ENCODE measurements at regions not wholly inside any gene's neighbourhood (a gene's known extent, or its start where the extent isn't known, plus 50 kb on each side); places are given as distances from the start of the nearest gene placed in this dataset.

GRCh38 chr2:111669928-111670695 is 213.9 kb downstream of the ANAPC1 start:
- no peak for DNase-seq
- Histone ChIP-seq H3K4me2 (replicated peaks; ENCODE audit: low read depth, low read length, poor library complexity, severe bottlenecking) (no peak overlapping the region), H3K27me3 (replicated peaks in 1 of 4; ENCODE audit: control extremely low read depth in 1 of 4, control insufficient read depth in 3 of 4, insufficient read depth in 4 of 4, low read length in 3 of 4) (no peaks in the 10 kb centered on the region), H3K4me3 (ENCODE audit: control extremely low read depth in 1 of 5, extremely low read depth in 1 of 5, insufficient read depth in 1 of 5, low read depth in 2 of 5, low read length in 4 of 5) (no peak overlapping the region), H4K20me1 (ENCODE audit: control insufficient read depth, insufficient read depth, low read length, poor library complexity, severe bottlenecking) (no peaks in the 10 kb centered on the region), H3K79me2 (ENCODE audit: control insufficient read depth, insufficient read depth, low read length) (no peaks in the 10 kb centered on the region), H3K9ac (ENCODE audit: low read length) (no peak overlapping the region), H3K9me3 (ENCODE audit: control extremely low read depth in 1 of 3, control insufficient read depth in 2 of 3, insufficient read depth in 1 of 3, low read length in 2 of 3) (peaks cover 0 to 7% (median 0%) of the 10 kb centered on the region in 3 donors), H2AFZ (ENCODE audit: insufficient read depth, low read depth, low read length, poor library complexity, severe bottlenecking) (no peak overlapping the region), H3K36me3 (replicated peaks in 1 of 2; ENCODE audit: control extremely low read depth in 1 of 2, control insufficient read depth in 1 of 2, extremely low read depth in 1 of 2, insufficient read depth in 2 of 2, low read length in 1 of 2) (no peaks in the 10 kb centered on the region), H3K4me1 (ENCODE audit: control insufficient read depth in 2 of 2, insufficient read depth in 2 of 2, low read length in 2 of 2) (no peaks in the 10 kb centered on the region), H3K27ac (ENCODE audit: low read length in 2 of 2) (no peak overlapping the region)
- TF ChIP-seq CTCF (IDR thresholded peaks at IDR 0.05) (no peak), EZH2 (IDR thresholded peaks at IDR 0.05; ENCODE audit: borderline replicate concordance, insufficient read depth, low read depth, low read length, poor library complexity, severe bottlenecking) (no peak)
- intact Hi-C loops (cut with micrococcal nuclease), result no loop called here
- Mint-ChIP-seq H3K9me3 (ENCODE audit: insufficient read depth) (no peaks in the 10 kb centered on the region), H3K4me3 (no peak overlapping the region), H3K4me1 (no peaks in the 10 kb centered on the region), H3K27ac (no peak overlapping the region), H3K27me3 (peaks cover 4% of the 10 kb centered on the region)
- no peak for ATAC-seq (ENCODE audit: low read depth)
- ChIA-PET CTCF (no interaction called here), POLR2A (no interaction called here)
- WGBS (ENCODE audit: insufficient coverage), result 96% methylated on average over 4 of the region's 11 CpGs

- H3K9ac ChIP-seq (ENCODE audit: low read length), result no peak overlapping the region
- no peak overlapping the region for H2AFZ ChIP-seq (ENCODE audit: insufficient read depth, low read depth, low read length, poor library complexity, severe bottlenecking)
- no peaks in the 10 kb centered on the region for H3K36me3 ChIP-seq (replicated peaks in 1 of 2; ENCODE audit: control extremely low read depth in 1 of 2, control insufficient read depth in 1 of 2, extremely low read depth in 1 of 2, insufficient read depth in 2 of 2, low read length in 1 of 2)
- no peaks in the 10 kb centered on the region for H3K79me2 ChIP-seq (ENCODE audit: control insufficient read depth, insufficient read depth, low read length)
- no peak for TF ChIP-seq EZH2 (IDR thresholded peaks at IDR 0.05; ENCODE audit: borderline replicate concordance, insufficient read depth, low read depth, low read length, poor library complexity, severe bottlenecking)
- no peak for TF ChIP-seq CTCF (IDR thresholded peaks at IDR 0.05)
- Mint-ChIP-seq H3K4me1 (no peaks in the 10 kb centered on the region), H3K27me3 (peaks cover 4% of the 10 kb centered on the region), H3K9me3 (ENCODE audit: insufficient read depth) (no peaks in the 10 kb centered on the region), H3K4me3 (no peak overlapping the region), H3K27ac (no peak overlapping the region)
- ATAC-seq (ENCODE audit: low read depth) (no peak), DNase-seq (no peak)
- 100% methylated on average over 1 of the region's 6 CpGs for WGBS (ENCODE audit: insufficient coverage)
- H3K4me3 ChIP-seq (ENCODE audit: control extremely low read depth in 1 of 5, extremely low read depth in 1 of 5, insufficient read depth in 1 of 5, low read depth in 2 of 5, low read length in 4 of 5), result no peak overlapping the region
- ChIA-PET CTCF (no interaction called here), POLR2A (no interaction called here)
- intact Hi-C loops (cut with micrococcal nuclease), result no loop called here
- no peaks in the 10 kb centered on the region for H3K27me3 ChIP-seq (replicated peaks in 1 of 4; ENCODE audit: control extremely low read depth in 1 of 4, control insufficient read depth in 3 of 4, insufficient read depth in 4 of 4, low read length in 3 of 4)
- peaks cover 0 to 7% (median 0%) of the 10 kb centered on the region in 3 donors for H3K9me3 ChIP-seq (ENCODE audit: control extremely low read depth in 1 of 3, control insufficient read depth in 2 of 3, insufficient read depth in 1 of 3, low read length in 2 of 3)
- no peak overlapping the region for H3K4me2 ChIP-seq (replicated peaks; ENCODE audit: low read depth, low read length, poor library complexity, severe bottlenecking)
- H4K20me1 ChIP-seq (ENCODE audit: control insufficient read depth, insufficient read depth, low read length, poor library complexity, severe bottlenecking), result no peaks in the 10 kb centered on the region
- H3K27ac ChIP-seq (ENCODE audit: low read length in 2 of 2), result no peak overlapping the region
- H3K4me1 ChIP-seq (ENCODE audit: control insufficient read depth in 2 of 2, insufficient read depth in 2 of 2, low read length in 2 of 2), result no peaks in the 10 kb centered on the region
Observed at GRCh38 chr2:111670776-111671175, 213.2 kb downstream of the ANAPC1 start.
